ENCODE measurements at regions not wholly inside any gene's neighbourhood (a gene's known extent, or its start where the extent isn't known, plus 50 kb on each side); places are given as distances from the start of the nearest gene placed in this dataset.
A peak's percentile ranks its signal among the peaks of the same experiment; 100 is the strongest.

GRCh38 chr20:40811004-40811403, 122.0 kb upstream of the MAFB start:
- Histone ChIP-seq H3K4me2 (ENCODE audit: low read length) (no peak overlapping the region), H3K27me3 (ENCODE audit: control insufficient read depth, low read length) (no peaks in the 10 kb centered on the region), H4K20me1 (ENCODE audit: control insufficient read depth, insufficient read depth, low read depth, low read length) (no peaks in the 10 kb centered on the region), H3K79me2 (ENCODE audit: control insufficient read depth, low read length) (no peaks in the 10 kb centered on the region), H3F3A (ENCODE audit: control insufficient read depth, insufficient read depth) (no peaks in the 10 kb centered on the region), H3K4me3 (ENCODE audit: low read length) (no peak overlapping the region), H3K27ac (ENCODE audit: low read depth, low read length) (no peak overlapping the region), H3K9me3 (ENCODE audit: control insufficient read depth, insufficient read depth, low read length) (no peaks in the 10 kb centered on the region), H3K4me1 (ENCODE audit: control insufficient read depth, low read length) (no peaks in the 10 kb centered on the region), H3K36me3 (ENCODE audit: control insufficient read depth, low read length) (no peaks in the 10 kb centered on the region), H3K9me2 (replicated peaks; ENCODE audit: control insufficient read depth, low read length) (no peaks in the 10 kb centered on the region)
- TF ChIP-seq CTCF (IDR thresholded peaks at IDR 0.05; ENCODE audit: low read depth, low read length, poor library complexity, severe bottlenecking) (no peak), EZH2phosphoT487 (IDR thresholded peaks at IDR 0.05; ENCODE audit: borderline replicate concordance, low read length) (no peak)

DNA sequence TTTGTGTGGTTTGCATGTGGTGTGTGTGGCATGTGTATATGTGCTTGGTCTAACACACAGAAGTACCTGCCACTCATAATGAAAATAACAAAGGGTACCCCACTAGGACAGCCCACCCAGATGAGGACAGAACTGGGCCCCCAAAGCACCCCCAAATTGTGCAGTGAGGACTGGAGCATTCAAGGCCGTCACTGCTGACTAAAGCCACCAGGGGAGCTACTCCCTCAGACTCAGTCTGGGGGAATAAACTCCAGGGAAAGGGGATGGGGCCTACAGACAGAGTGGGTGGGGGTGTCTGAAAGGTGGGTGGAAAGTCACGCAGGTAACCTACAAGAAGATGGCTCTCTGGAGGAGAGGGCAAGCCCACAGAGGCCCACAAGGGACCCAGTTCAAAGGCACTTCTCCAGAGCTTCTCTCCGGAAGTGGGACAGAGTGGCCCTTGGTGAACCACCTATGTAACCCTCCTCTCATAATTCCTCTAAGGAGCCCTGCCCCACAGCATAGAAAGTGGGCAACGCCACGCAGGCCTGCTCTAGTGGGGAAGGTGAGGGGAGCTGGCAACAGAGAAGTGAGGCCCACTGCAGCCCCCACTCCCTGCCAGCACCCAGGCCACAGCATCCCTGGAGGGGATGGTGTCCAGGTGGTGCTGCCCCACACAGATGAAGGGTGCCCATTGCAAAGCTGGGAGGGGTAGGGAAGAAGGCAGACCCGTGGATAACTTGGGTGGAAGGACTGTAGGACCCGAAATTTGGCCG, 122.8 kb upstream of the MAFB start:
- no peaks in the 10 kb centered on the region for H3K9me2 ChIP-seq (replicated peaks; ENCODE audit: control insufficient read depth, low read length)
- no peaks in the 10 kb centered on the region for H4K20me1 ChIP-seq (ENCODE audit: control insufficient read depth, insufficient read depth, low read depth, low read length)
- H3K9me3 ChIP-seq (ENCODE audit: control insufficient read depth, insufficient read depth, low read length): no peaks in the 10 kb centered on the region
- TF ChIP-seq CTCF (IDR thresholded peaks at IDR 0.05; ENCODE audit: low read depth, low read length, poor library complexity, severe bottlenecking): peak; percentile 59
- no peak for TF ChIP-seq EZH2phosphoT487 (IDR thresholded peaks at IDR 0.05; ENCODE audit: borderline replicate concordance, low read length)
- no peaks in the 10 kb centered on the region for H3K36me3 ChIP-seq (ENCODE audit: control insufficient read depth, low read length)
- H3K4me3 ChIP-seq (ENCODE audit: low read length): no peak overlapping the region
- H3F3A ChIP-seq (ENCODE audit: control insufficient read depth, insufficient read depth): no peaks in the 10 kb centered on the region
- no peak overlapping the region for H3K27ac ChIP-seq (ENCODE audit: low read depth, low read length)
- no peaks in the 10 kb centered on the region for H3K4me1 ChIP-seq (ENCODE audit: control insufficient read depth, low read length)
- no peaks in the 10 kb centered on the region for H3K27me3 ChIP-seq (ENCODE audit: control insufficient read depth, low read length)
- no peaks in the 10 kb centered on the region for H3K79me2 ChIP-seq (ENCODE audit: control insufficient read depth, low read length)
- H3K4me2 ChIP-seq (ENCODE audit: low read length): no peak overlapping the region

- Histone ChIP-seq H3K4me3 (ENCODE audit: low read length) (no peak overlapping the region), H3K9me3 (ENCODE audit: control insufficient read depth, insufficient read depth, low read length) (no peaks in the 10 kb centered on the region), H4K20me1 (ENCODE audit: control insufficient read depth, insufficient read depth, low read depth, low read length) (no peaks in the 10 kb centered on the region), H3K36me3 (ENCODE audit: control insufficient read depth, low read length) (no peaks in the 10 kb centered on the region), H3K4me2 (ENCODE audit: low read length) (no peak overlapping the region), H3F3A (ENCODE audit: control insufficient read depth, insufficient read depth) (no peaks in the 10 kb centered on the region), H3K4me1 (ENCODE audit: control insufficient read depth, low read length) (no peaks in the 10 kb centered on the region), H3K27me3 (ENCODE audit: control insufficient read depth, low read length) (no peaks in the 10 kb centered on the region), H3K9me2 (replicated peaks; ENCODE audit: control insufficient read depth, low read length) (no peaks in the 10 kb centered on the region), H3K79me2 (ENCODE audit: control insufficient read depth, low read length) (no peaks in the 10 kb centered on the region), H3K27ac (ENCODE audit: low read depth, low read length) (no peak overlapping the region)
- TF ChIP-seq CTCF (IDR thresholded peaks at IDR 0.05; ENCODE audit: low read depth, low read length, poor library complexity, severe bottlenecking) (no peak), EZH2phosphoT487 (IDR thresholded peaks at IDR 0.05; ENCODE audit: borderline replicate concordance, low read length) (no peak)
Measured at GRCh38 chr20:40812415-40812925, 123.4 kb upstream of the MAFB start.
